Pancreas (tissue), 10 donors: ENCODE measurements at regions not wholly inside any gene's neighbourhood (a gene's known extent, or its start where the extent isn't known, plus 50 kb on each side); places are given as distances from the start of the nearest gene placed in this dataset.
"Not testable (repeated sequence)": the region's sequence is repeated elsewhere in the genome, so short reads cannot be mapped to it uniquely, and the experiment has no call there.

ENCODE experiments used
- ATAC-seq, 4 donors: fragments of 200-7000 bp; cut with Tn5 transposase; one replicate each; pipeline versions ENCODE4 v1.8.0 to v1.9.1; 2020; ENCODE audit warnings: mild to moderate bottlenecking in 4 of 4, moderate library complexity in 4 of 4
- DNase-seq, 6 donors: peaks; one replicate each; pipeline ENCODE4 v3.0.0-alpha.2; 2020
- FAIRE-seq: peaks from 2 replicates; lab custom pipeline; 2012; peaks lifted over from hg19 to GRCh38; lab: Jason Lieb, UNC
- H3K27ac ChIP-seq, 4 donors: fragments of 200-600 bp; sonication (generic); 1 replicate in 3 of 4; 2 replicates in 1 of 4; pipeline versions ENCODE4 v1.5.0 to v1.8.0; 2020
- H3K27me3 ChIP-seq, 4 donors: fragments of 200-600 bp; one replicate each; pipeline ENCODE4 v1.8.0; 2021
- H3K36me3 ChIP-seq, 3 donors: fragments of 200-600 bp; sonication (generic) in 1 of 3; one replicate each; pipeline versions ENCODE4 v1.5.0 to v1.8.0; 2020 to 2021
- H3K4me1 ChIP-seq, 3 donors: fragments of 200-600 bp; one replicate each; pipeline ENCODE4 v1.8.0; 2021
- H3K4me3 ChIP-seq, 4 donors: fragments of 200-600 bp; sonication (generic) in 2 of 4; one replicate each; pipeline versions ENCODE4 v1.5.0 to v1.8.0; 2020 to 2021
- H3K9me3 ChIP-seq, 4 donors: fragments of 200-600 bp; one replicate each; pipeline ENCODE4 v1.8.0; 2021
- CTCF ChIP-seq, 4 donors: fragments of 200-600 bp; sonication (generic) in 3 of 4; IDR thresholded peaks; one replicate each; pipeline versions ENCODE4 v1.5.0 to v1.8.0; 2021; ENCODE audit warnings: antibody characterized with exemption in 4 of 4
- WGBS, 2 donors: extraction: QIAGEN DNeasy Blood & Tissue Kit; methylation state at CpG; one replicate each; pipeline ENCODE4 v1.1.7; 2013; 5-methylcytosine and 5-hydroxymethylcytosine counted together
- intact Hi-C, 3 donors: fragments of 100-400 bp; cut with DNase I; formaldehyde crosslinking; loops; one replicate each; pipeline versions ENCODE4 v1.11.1 to v1.14.2; 2022
- donor health status: healthy with polysubstance abuse.
- donor health status: DM: no; HTN: no; CAD: no; lungs with moderate emphysema.
- donor health status: DM: no; HTN: no; CAD: no.
- donor health status: control.
- donor health status: control.
- donor health status: Bipolar disorder and iron deficiency.
- donor health status: DM: yes; HTN: yes; CAD: no.
- donor health status: DM: no; HTN: no; CAD: no.
- donor health status: DM: no; HTN: no; CAD: no.
- donor health status: DM: yes; HTN: yes; CAD: no.

- ATAC-seq (no peak), FAIRE-seq (no peak), DNase-seq (no peak)
- Histone ChIP-seq H3K9me3 (no peaks in the 10 kb centered on the region), H3K36me3 (no peaks in the 10 kb centered on the region), H3K4me1 (no peaks in the 10 kb centered on the region), H3K27ac (no peak overlapping the region), H3K27me3 (no peaks in the 10 kb centered on the region), H3K4me3 (no peak overlapping the region)
- 86 to 91% methylated on average over 3 of the region's 3 CpGs for WGBS, 2 donors
- no peak for TF ChIP-seq CTCF (IDR thresholded peaks at IDR 0.05)
- intact Hi-C loops: no loop called here
Measured at GRCh38 chr6:2346078-2346477, 100.7 kb upstream of the GMDS start.

DNA sequence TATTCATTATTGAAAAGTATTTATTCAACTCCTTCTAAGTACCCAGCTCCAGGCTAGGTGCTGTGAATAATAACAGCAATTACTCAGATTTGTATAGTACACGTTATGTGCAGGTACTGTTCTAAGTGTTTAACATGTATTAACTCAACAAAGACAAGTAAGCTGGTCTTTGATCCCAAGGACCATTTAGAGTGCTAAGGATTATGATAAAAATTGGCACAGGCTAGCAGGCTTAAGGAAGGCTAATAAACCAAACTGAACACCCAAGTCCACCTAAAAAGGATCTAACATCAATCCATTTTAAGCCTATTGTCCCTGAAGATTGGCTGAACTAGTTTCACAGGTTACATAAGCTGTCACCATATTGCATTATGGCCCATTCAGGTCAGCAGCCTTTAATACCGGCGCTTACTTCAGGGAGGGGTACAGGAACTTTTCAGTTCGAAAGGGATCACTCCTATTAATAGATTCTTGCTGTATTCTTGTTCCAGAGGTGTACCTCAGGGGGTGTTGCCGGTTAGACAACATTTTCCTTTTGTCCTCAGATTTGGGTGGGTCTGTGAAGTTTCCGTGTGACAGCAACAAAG is 99.0 kb upstream of the GMDS start:
- 92 to 95% methylated on average over 6 of the region's 6 CpGs for WGBS, 2 donors
- intact Hi-C loops: no loop called here
- no peak for FAIRE-seq

DNA sequence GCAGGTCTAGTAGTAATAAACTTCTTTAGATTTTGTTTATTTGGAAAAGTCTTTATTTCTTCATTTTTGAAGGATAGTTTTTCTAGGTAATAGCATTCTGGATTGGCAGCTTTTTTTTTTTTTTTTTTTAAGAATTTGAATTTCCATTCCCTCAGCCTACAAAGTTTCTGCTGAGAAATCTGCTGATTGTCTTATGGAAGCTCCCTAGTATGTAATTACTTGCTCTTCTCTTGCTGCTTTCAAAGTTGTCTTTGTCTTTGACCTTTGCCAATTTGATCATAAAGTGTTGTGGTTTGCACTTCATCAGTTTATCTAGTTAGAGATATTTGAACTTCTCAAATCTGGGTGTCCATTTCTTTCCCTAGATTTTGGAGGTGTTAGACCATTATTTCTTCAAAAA is 82.2 kb upstream of the GMDS start:
- H3K27me3 ChIP-seq: no peaks in the 10 kb centered on the region
- intact Hi-C loops: no loop called here
- H3K36me3 ChIP-seq: no peaks in the 10 kb centered on the region
- no peak overlapping the region for H3K27ac ChIP-seq
- H3K4me1 ChIP-seq: no peaks in the 10 kb centered on the region
- no peak overlapping the region for H3K4me3 ChIP-seq
- ATAC-seq (no peak), FAIRE-seq (no peak), DNase-seq (no peak)
- no peak for TF ChIP-seq CTCF (IDR thresholded peaks at IDR 0.05)
- H3K9me3 ChIP-seq: peaks cover 0 to 4% (median 0%) of the 10 kb centered on the region in 4 donors

More for the DNA sequence above, 99.0 kb upstream of the GMDS start:
- Histone ChIP-seq H3K27ac (no peak overlapping the region), H3K4me3 (no peak overlapping the region), H3K36me3 (no peaks in the 10 kb centered on the region), H3K4me1 (no peaks in the 10 kb centered on the region), H3K27me3 (no peaks in the 10 kb centered on the region), H3K9me3 (no peaks in the 10 kb centered on the region)
- DNase-seq: no peak
- no peak for TF ChIP-seq CTCF (IDR thresholded peaks at IDR 0.05)
- no peak for ATAC-seq

- intact Hi-C loops: no loop called here
- 83 to 89% methylated on average over 2 of the region's 2 CpGs for WGBS, 2 donors
- Histone ChIP-seq H3K27ac (no peak overlapping the region), H3K4me3 (no peak overlapping the region), H3K4me1 (no peaks in the 10 kb centered on the region), H3K9me3 (peaks cover 0 to 8% (median 3%) of the 10 kb centered on the region in 4 donors), H3K36me3 (no peaks in the 10 kb centered on the region), H3K27me3 (no peaks in the 10 kb centered on the region)
- ATAC-seq: no peak
- no peak for FAIRE-seq
- no peak for TF ChIP-seq CTCF (IDR thresholded peaks at IDR 0.05)
- no peak for DNase-seq
Measured at GRCh38 chr6:2324166-2324953, 79.0 kb upstream of the GMDS start.

DNA sequence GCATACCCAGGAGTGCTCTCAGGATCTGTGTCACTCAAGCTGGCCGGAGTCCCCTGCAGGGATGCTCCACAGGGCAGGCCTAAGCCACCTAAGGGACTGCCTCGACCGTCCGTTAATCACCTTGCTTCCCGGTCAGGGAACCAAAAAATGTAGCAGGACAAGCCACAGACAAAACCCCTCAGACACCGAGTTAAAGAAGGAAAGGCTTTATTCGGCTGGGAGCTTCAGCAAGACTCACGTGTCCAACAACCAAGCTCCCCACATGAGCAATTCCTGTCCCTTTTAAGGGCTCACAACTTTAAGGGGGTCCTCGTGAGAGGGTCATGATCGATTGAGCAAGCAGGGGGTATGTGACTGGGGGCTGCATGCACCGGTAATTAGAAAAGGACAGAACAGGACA is 72.1 kb upstream of the GMDS start:
- H3K27ac ChIP-seq, H3K36me3 ChIP-seq, intact Hi-C loops, FAIRE-seq, H3K4me3 ChIP-seq, ATAC-seq, H3K9me3 ChIP-seq, H3K27me3 ChIP-seq, H3K4me1 ChIP-seq: not testable (repeated sequence)
- WGBS, 2 donors: 93 to 97% methylated on average over 11 of the region's 11 CpGs
- peak in 1 of 6 donors; percentile 37 for DNase-seq
